Fibroblast of peridontal ligament (primary cell): ENCODE measurements at regions not wholly inside any gene's neighbourhood (a gene's known extent, or its start where the extent isn't known, plus 50 kb on each side); places are given as distances from the start of the nearest gene placed in this dataset.
"Not testable (repeated sequence)": the region's sequence is repeated elsewhere in the genome, so short reads cannot be mapped to it uniquely, and the experiment has no call there.

Source experiments
- DNase-seq: peaks from one replicate; pipeline ENCODE4 v3.0.0-alpha.2; 2010; ENCODE audit errors: extremely low read depth

- DNase-seq: not testable (repeated sequence)
These were observed 189.2 kb downstream of the CYP26B1 start for GRCh38 chr2:71958426-71958825.

DNA sequence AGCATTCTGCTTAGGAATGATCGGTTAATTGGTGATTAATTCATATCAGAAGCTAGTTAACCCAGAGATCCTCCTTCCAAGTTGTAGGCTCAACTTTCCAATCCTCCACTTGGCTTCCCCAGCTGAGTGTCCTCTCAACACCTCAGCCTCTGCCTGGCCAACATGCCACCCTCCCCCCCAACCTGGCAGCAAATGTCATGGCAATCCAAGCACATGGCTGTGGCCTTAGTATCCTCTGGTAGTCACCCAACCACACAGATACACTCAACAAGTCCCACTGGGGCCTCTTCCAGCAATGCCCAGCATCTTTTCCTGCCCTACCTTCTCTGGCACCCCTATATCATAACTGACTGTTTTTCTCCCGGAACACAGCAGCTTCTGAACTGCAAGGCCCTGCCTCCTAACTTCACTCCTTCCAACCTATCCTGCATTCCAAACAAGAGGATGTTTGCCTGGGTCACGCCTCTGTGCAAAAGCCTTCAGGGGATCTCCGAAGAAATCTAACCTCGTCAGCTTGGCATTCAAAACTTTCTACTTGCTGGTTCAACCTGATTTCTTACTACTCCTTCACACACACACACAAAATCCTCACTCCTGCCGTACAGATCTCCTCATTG, 195.0 kb downstream of the CYP26B1 start:
- no peak for DNase-seq

- DNase-seq: no peak
These were observed 195.8 kb downstream of the CYP26B1 start for GRCh38 chr2:71951718-71952404.

GRCh38 chr2:71951083-71951468, 196.6 kb downstream of the CYP26B1 start:
- no peak for DNase-seq

- no peak for DNase-seq
These were observed 197.2 kb downstream of the CYP26B1 start for GRCh38 chr2:71950256-71951082.

- no peak for DNase-seq
These were observed 198.2 kb downstream of the CYP26B1 start for GRCh38 chr2:71949537-71949798.

DNA sequence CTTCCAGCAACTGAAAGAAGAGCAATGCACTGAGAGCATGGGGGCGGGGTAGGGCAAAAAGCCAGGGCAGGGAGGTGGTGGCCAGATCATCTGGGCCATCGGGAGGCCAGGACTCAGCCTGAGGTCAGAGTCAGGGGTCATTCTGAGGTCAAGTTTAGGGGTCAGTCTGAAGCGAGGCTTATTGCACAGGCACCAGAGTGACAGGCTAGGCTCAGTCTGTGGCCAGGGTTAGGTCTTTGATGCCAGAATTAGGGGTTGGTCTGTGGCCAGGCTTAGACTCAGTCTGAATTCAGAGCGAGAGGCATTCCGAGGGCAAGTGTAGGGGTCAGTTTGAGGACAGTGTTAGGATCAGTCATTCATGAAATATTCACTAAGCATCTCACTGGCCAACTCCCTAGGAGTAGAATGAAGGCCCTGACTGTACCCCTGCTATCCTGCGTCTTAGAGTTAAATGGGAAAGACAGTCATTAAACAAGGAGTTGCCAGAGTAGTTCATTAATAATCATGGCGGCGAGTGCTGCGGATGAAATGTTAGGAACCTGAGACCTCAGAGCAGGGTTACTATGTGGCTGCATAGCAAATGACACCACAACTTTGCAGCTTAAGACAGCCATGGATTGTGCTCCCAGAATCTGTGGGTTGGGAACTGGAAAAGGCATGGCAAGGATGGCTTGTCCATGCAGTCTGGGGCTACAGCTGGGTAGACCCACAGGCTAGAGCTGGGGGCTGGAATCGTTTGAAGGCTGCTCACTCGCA, 198.7 kb downstream of the CYP26B1 start:
- DNase-seq: peak; percentile 78

DNA sequence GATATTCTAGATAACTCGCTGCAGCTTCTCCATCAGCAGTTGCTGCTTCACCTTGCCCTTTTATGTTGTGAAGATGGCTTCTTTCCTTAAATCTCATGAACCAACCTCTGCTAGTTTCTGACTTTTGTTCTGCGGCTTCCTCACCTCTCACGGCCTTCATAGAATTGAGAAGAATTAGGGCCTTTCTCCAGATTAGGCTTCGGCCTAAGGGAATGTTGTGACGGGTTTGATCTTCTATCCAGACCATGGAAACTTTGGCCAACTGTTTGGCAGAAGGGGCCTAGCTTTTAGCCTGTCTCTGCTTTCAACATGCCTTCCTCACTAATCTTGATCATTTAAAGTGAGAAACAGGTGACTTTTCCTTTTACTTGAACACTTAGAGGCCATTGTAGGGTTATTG, 199.9 kb downstream of the CYP26B1 start:
- no peak for DNase-seq

- no peak for DNase-seq
These were observed 202.1 kb downstream of the CYP26B1 start for GRCh38 chr2:71945603-71945959.

DNA sequence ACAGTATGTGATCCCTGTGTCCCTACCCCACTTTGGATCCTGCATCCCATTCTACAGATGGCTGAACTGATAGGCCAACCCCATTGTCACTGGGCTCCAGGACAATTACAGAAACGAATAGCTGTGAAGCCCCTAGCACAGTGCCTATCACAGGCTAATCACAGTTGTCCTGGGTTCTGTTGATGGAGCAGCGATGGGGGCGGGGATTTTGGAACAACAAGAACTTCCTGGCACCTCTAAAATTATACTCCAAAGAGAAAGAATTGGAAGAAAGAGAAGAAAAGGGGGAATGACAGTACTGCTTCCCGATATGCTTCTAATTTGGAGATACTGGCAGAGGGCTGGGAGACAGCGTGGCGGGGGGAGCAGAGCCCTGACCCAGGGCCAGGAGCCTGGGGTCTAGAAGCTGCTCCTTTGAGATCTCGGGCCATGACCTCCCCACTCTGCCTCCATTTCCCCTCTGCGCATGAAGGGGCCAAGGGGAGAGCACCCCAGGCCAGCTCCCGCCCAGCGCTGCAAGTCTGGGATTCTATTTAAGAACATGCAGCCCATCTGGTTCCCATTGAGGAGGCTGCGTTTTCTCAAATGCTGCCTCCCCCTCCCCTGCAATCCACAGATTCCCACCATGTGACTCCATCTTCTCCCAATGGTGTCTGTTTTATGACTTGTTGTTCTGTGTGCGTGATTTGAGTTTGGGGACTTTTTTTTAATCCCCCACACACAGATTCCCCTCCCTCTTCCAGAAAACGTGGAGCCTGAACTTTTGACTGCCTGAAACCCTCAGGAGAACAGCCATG, 202.7 kb downstream of the CYP26B1 start:
- DNase-seq: no peak

GRCh38 chr2:71944183-71944550, 203.5 kb downstream of the CYP26B1 start:
- no peak for DNase-seq

DNA sequence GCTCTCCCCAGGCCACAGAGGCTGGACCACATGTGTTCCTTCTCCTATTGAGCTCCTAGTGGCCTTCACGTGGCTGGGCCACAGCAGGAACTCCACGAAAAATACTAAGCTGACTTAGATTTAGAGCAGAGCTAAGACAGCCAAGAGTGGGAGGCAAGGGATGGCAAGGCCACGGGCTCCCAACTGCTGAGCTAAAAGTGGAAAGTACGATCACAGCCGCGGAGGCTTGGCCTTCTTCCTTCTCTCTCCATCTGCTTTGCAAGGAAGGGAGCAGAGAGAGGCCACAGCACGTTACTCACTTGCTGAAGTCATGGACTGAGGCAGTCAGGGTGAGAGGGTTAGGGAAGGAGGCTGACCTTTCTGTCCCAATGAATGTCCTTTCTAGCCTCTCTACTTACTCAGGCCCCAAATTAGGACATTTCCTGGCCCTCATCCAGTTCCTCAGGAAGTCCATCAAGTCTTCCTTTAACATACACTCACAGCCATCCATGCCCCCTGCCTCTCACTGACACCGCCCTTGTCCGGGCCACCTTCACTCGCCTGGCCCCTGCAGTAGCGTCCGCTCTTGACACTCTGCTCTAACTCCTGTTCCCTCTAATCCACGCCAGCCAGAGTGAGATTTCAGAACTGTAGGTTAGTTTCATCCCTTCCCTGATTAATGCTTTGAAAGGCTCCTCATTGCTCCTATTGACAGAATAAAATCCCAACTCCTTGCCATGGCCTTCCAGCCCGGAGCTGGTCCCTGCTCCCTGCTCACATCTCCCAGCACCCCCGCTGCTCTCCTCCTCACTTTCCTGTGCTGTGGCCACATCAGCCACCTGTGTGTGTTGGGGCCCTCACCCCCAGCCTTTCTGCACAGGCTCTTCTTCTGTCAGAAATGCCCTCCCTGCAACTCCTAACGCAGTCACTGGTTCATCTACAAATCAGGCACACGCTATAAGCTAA, 204.2 kb downstream of the CYP26B1 start:
- no peak for DNase-seq

DNA sequence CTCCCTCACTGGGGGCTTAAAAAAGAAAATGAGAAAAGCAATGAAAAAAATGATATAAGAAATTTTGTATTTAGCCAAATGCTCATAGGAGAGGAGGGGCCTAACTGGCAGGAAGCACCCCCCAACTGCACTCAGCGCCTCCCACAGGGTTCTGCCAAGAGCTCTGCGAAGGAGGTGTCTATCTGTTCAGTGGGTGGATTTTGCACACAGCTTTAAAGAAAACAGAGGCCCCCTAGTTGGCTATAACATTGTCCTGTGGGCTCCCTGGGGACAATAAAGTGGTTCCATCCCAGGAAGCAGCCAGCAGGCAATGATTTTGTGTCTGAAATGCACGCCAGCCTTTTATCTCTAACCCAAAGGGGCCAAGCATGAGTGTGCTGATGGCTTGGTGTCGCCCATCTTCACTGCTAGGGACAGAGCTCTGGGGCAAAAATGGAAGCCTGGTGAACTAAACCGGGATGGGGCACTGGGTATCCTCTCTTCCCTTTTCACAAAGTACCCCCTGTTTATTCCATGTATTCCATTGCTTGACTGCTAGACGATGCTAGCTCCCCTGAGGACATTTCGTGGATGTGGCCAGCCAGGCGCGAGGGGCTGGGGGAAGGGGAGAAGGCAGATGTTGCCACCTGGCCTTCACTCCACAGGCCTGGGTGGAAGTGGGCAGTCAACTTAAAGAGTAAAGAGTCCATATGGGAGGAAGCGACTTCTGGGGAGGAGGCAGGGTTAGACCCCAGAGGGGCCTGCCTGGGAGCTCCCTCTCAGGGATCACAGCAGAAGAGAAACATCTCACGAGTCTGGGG, 205.7 kb downstream of the CYP26B1 start:
- no peak for DNase-seq

DNA sequence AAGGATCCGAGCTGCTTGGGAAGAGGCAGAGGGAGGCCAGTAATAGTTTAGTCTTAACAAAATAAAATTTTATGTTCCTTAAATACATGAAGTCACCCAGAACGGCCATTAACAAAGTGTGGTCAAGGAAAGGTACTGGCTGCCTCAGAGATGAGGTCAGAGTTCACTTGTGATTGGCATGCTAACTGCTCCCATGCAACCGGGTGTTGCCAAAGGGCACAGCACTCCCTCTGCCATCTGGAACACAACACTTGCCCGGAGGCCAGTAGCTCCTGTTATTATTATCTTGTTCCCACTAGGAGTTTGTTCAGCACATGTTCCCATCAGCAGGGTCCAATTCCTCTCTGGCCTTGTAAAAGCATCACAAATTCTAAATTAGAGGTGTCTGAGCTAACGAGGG, 207.0 kb downstream of the CYP26B1 start:
- DNase-seq: no peak

GRCh38 chr2:71939588-71940535, 207.8 kb downstream of the CYP26B1 start:
- no peak for DNase-seq

DNA sequence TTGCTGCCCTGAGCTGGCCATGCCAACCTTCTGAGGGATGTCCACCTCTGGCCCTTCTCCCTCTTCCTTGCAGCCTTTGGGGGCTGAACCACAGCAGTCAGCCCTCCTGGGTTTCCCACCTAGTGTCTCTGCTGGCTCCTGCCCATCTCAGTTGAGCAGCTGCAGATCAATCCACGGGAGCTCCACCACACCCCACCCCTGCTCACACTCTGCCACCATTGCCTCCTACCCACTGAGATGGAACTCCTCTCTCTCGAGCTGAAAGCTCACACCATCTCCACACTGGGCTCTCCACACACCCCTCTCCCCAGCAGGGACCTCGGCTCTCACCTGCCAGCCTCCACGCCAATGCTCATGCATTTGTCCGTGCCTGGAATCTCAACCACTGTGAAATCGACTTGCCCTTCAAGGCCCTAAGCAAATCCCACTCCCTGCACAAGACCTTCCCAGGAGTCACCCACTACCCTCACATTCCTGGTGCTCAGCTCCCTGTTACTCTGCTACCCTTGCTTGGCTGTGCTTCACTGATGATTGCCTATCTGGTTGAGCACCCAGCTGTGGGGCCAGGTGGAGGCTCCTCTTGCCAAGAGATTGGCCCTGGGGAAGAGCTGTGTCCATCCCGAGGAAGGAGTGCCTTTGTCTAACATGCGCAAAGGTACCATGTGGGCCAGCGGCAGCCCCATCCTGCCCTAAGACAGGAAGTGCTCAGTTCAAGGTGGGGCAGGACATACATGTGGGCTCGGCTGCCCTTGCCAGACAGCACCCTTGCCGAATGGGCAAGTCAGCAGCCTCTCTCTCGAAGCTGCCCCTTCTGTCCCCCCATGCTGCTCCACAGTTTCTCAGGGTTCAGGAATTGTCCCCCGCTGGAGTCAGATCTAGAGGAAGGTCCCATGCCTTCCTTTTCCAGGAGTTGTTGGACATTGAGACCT, 208.7 kb downstream of the CYP26B1 start:
- no peak for DNase-seq

DNA sequence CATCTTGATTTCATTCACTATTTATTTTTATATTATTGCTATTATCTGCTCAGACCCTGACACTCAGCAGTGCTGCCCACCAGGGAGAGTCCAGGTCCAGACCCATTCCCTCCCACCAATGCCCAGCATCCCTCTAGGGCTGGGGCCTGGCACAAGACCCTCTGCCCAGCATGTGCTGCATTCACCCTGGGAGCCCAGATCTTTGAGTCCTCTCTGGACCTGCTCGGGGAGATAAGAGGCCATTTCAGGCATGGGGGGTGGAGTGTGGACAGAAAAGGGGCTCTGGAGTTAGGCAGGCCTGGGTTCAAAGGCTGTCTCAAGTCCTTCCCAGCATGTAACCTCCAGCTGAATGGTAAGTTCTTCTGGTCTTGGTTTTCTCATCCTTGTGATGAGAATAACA, 209.6 kb downstream of the CYP26B1 start:
- no peak for DNase-seq

DNA sequence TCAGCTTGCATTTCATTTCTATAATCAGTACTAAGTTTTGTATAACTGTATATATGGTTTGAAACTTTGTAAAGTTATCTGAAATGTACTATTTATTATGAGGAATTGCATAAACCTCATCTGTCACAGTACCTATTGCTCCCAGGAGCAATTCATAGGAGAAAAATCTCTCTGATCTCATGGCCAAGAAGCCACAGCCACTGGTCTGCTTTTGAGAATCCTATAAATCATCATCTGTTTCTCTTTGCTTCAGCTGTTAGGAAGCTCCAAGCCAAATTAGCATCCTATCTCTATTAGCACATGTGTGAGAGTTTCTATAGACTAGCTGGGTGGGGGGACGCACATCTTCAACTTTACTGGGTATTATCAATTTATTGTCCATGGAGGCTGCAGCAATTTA, 210.3 kb downstream of the CYP26B1 start:
- no peak for DNase-seq
